SKM-1 treated with dmso at 0.1 percent for 144 hours (cell line): ENCODE measurements at regions not wholly inside any gene's neighbourhood (a gene's known extent, or its start where the extent isn't known, plus 50 kb on each side); places are given as distances from the start of the nearest gene placed in this dataset.

Experiments
- DNase-seq: peaks from one replicate; lab custom pipeline; 2025; ENCODE audit not compliant: unreplicated experiment; lab: John Stamatoyannopoulos, UW

- DNase-seq: no peak
These were observed 132.2 kb downstream of the OR13A1 start for GRCh38 chr10:45183174-45183573.

GRCh38 chr10:45197816-45198485 lies 117.5 kb downstream of the OR13A1 start:
- no peak for DNase-seq

DNA sequence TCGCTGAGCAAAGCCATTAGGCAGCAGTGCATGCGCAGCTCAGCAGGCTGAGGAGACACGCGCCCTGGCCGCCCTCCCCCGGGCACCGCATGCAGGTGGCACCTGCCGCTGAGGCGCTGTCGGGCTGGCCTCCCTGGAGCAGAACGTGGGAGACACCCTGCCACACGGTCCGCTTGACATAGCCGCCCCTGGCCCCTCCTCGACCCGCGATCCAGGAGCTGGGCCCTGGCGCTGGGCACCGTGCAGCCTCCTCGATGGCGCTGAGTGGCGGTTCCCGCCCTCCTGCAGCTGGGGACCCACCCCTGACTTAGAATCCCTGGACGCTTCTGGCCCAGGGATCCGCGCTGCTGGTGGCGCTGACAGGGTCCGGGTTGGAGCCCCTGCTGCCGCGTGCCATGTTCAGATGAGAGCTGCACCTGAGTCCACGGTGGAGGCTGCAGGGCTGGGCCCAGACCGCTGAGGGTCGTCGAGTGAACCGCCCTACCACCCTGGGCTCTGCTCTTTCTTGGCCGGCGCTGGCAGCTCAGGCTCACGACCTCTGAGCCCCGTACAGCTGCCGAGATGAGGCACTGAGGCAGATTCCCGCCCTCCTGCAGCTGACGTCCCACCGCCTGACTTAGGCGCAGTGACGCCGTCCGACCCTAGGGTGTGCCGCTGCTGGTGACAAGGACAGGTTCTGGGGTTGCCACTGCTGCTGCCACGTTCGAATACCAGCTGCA lies 116.8 kb downstream of the OR13A1 start:
- no peak for DNase-seq

GRCh38 chr10:45199205-45199740 lies 116.1 kb downstream of the OR13A1 start:
- DNase-seq: no peak

DNA sequence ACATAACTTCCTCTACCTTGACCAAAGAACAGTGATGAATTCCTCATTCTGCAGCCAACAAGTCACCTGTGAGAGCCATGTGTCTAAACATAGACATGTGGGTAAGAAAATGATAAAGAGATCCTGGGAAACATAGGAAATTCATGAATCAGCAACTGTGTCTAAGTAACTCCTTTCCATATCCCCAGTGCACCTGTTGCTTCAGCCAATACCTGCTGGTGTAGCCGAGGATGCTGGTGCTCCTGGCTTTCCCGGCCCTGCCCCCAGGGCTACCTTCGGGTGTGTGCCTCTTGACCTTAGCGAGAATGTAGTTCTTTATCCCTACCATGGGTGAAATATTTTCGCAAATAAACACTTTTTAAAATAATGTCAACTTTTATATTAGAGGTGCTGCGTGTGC lies 114.1 kb downstream of the OR13A1 start:
- no peak for DNase-seq

GRCh38 chr10:45202242-45202641 lies 113.2 kb downstream of the OR13A1 start:
- no peak for DNase-seq

- DNase-seq: no peak
These were observed 110.2 kb downstream of the OR13A1 start for GRCh38 chr10:45204954-45205775.

GRCh38 chr10:45209888-45210287 lies 105.5 kb downstream of the OR13A1 start:
- no peak for DNase-seq

- no peak for DNase-seq
These were observed 103.8 kb downstream of the OR13A1 start for GRCh38 chr10:45211576-45211975.

DNA sequence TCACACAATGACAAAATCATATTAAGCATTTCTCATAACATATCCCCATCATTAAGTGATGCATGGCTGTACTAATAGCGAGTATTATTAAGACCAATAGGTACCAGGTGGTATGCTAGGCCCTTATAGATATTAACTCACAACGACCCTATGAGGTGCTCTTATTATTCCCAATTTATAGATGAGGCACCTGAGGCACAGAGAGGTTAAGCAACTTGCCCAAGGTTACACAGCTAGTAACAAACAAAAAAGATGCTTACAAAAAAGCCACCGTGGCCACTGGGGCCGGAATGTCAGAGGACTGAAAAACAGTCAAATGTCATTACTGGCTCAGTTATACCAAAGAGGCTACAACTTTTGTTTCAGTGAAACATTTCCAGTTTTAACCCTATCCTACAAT lies 96.0 kb downstream of the OR13A1 start:
- no peak for DNase-seq

- DNase-seq: no peak
These were observed 94.5 kb downstream of the OR13A1 start for GRCh38 chr10:45220931-45221330.

DNA sequence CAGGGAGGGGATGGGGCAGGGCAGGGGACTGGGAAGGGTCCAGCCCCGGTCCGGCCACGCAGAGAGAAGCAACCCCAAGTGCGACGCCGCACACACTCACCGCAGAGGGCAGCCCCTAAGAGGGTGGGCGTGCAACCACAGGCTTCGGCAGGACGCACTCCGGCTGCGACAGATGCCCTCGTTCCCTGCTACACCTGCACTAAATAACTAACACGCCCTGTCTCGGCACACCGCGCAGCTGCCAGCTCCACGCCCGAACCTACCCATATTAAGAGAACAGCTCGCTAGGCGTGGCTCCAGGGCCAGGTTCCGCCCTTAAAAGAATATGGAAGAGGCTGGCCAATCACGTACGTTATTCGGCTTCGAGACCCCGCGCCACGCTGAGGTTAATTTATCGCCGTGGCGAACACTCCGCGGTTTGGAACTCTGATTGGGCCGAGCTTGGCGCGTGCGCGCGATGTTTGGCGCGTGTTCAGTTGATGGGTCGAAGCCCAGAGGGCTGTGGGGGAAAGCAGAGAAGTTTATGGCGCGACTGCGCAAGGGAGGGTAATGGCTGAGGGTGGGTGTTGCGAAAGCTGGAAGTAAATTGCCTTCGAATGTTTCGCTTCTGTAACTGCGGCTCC lies 91.1 kb downstream of the OR13A1 start:
- no peak for DNase-seq

DNA sequence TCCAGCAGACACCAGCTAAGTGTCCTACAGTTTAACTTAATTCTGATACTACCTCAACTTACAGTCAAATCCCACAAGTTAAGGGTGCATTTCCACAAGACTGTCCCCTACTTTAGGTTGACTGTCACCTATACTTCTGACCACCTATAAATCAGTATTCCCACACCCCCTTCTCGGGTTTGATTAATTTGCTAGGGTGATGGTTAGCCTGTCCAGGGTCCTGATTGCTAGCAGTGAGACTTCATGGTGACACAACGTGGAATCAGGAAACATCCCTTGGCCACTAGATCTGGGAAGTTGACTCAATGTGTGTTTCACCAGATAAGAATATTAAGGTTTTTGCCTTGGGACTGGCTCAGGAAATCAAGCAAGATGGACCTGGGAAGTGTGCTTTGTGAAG lies 88.4 kb downstream of the OR13A1 start:
- no peak for DNase-seq

- no peak for DNase-seq
These were observed 88.0 kb downstream of the OR13A1 start for GRCh38 chr10:45227456-45227855.

- no peak for DNase-seq
These were observed 85.6 kb downstream of the OR13A1 start for GRCh38 chr10:45229823-45230222.

- DNase-seq: peak; percentile 73
These were observed 80.1 kb downstream of the OR13A1 start for GRCh38 chr10:45235260-45235769.

DNA sequence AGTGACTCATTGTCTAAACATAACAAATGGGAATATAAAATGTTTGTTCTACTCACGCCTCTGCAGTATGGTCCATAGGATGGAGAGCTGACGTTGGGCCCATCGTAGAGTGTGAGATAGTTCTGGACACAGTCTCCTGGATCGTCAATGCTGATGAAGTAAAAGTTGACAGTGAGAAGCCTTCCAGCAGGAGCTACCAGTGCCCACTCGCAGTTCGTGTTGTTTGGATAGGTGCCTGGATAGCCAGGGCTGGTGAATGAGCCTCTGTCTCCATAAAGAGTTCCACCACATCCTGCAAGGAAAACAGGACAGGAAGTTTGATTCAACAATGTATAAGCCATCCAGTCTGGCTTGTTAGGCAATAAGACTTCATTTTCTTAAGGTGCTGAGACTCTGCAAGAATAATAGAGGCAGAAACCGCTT lies 79.6 kb downstream of the OR13A1 start:
- DNase-seq: no peak

DNA sequence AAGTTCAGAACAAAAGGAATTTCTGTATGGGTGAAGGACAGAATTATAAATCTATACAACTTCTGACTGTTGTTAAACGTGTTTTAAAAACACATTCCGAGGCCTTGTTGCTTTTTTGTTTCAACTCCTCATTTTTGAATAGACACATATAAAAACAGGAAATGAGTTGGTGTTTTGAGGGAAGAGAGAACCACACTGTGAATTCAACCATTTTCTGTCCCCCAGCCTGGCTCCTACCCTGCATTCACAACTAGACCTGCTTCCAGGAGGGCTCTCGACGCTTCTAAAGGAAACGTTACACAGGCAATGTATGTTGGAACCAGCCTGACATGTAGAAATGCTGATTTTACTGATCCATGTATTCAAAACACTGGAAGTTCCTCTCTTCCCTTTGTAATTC lies 76.5 kb downstream of the OR13A1 start:
- DNase-seq: no peak

- no peak for DNase-seq
These were observed 75.8 kb downstream of the OR13A1 start for GRCh38 chr10:45239642-45240041.

GRCh38 chr10:45241865-45242520 lies 73.4 kb downstream of the OR13A1 start:
- DNase-seq: no peak
